Body of pancreas (tissue), 4 donors: ENCODE measurements at regions not wholly inside any gene's neighbourhood (a gene's known extent, or its start where the extent isn't known, plus 50 kb on each side); places are given as distances from the start of the nearest gene placed in this dataset.

Experiments used
- ATAC-seq: fragments of 150-250 bp; one replicate; pipeline ENCODE4 v1.9.1; 2016
- DNase-seq, 4 donors: peaks; one replicate each; pipeline ENCODE4 v3.0.0-alpha.2; 2019
- H3K27ac ChIP-seq, 4 donors: fragments of 200-600 bp; sonication (generic); 1 replicate in 3 of 4; 2 replicates in 1 of 4; pipeline versions ENCODE4 v1.5.1 to v1.6.1; 2016 to 2019; ENCODE audit warnings: mild to moderate bottlenecking in 1 of 4, mixed read lengths in 1 of 4, moderate library complexity in 1 of 4
- H3K27me3 ChIP-seq, 2 donors: fragments of 200-600 bp; sonication (generic); one replicate each; pipeline ENCODE4 v1.6.0; 2016; ENCODE audit warnings: mild to moderate bottlenecking in 1 of 2
- H3K36me3 ChIP-seq, 2 donors: fragments of 200-600 bp; sonication (generic); replicated peaks in 1 of 2; 2 replicates each; pipeline ENCODE4 v1.5.1; 2016; ENCODE audit warnings: low read depth in 2 of 2; ENCODE audit not compliant: insufficient read depth in 1 of 2
- H3K4me1 ChIP-seq: fragments of 200-600 bp; sonication (generic); one replicate; pipeline ENCODE4 v1.6.0; 2016
- H3K4me3 ChIP-seq, 2 donors: fragments of 200-600 bp; sonication (generic); 1 replicate in 1 of 2; 2 replicates in 1 of 2; pipeline ENCODE4 v1.5.1; 2016 to 2019
- H3K9me3 ChIP-seq, 3 donors: fragments of 200-600 bp; sonication (generic); 1 replicate in 2 of 3; 2 replicates in 1 of 3; pipeline ENCODE4 v1.5.1; 2016
- POLR2A ChIP-seq, 3 donors: fragments of 450-650 bp; IDR thresholded peaks; one replicate each; pipeline ENCODE4 v1.6.1; 2016; ENCODE audit warnings: antibody characterized with exemption in 3 of 3, mild to moderate bottlenecking in 2 of 3
- WGBS, 2 donors: methylation state at CpG; one replicate each; pipeline ENCODE4 v1.1.5; 2017; 5-methylcytosine and 5-hydroxymethylcytosine counted together
- intact Hi-C: fragments of 100-400 bp; cut with DNase I; formaldehyde crosslinking; loops from one replicate; pipeline ENCODE4 v1.15.1; 2023
- TF ChIP-seq, protein P1 (sequence below), 7 experiments: fragments of 450-650 bp in 4 of 7; fragments of 200-600 bp in 3 of 7; sonication (generic) in 3 of 7; IDR thresholded peaks; one replicate each; pipeline ENCODE4 v1.5.1; 2016 to 2019; ENCODE audit warnings: antibody characterized with exemption in 7 of 7

- intact Hi-C loops, result loop anchor here (10.0 kb wide), 1 partner anchor 326 kb away; the partner anchor contains the start of gene LHFPL6
- H3K27ac ChIP-seq, result no peak overlapping the region
- DNase-seq, result no peak
- ATAC-seq, result no peak
- H3K4me1 ChIP-seq, result peaks cover 34% of the 10 kb centered on the region
- no peaks in the 10 kb centered on the region for H3K9me3 ChIP-seq
- H3K27me3 ChIP-seq, result no peaks in the 10 kb centered on the region
- 70 to 83% methylated on average over 2 of the region's 2 CpGs for WGBS, 2 donors
- H3K4me3 ChIP-seq, result no peak overlapping the region
- TF ChIP-seq POLR2A (IDR thresholded peaks at IDR 0.05), result no peak
- TF ChIP-seq, protein P1, sequence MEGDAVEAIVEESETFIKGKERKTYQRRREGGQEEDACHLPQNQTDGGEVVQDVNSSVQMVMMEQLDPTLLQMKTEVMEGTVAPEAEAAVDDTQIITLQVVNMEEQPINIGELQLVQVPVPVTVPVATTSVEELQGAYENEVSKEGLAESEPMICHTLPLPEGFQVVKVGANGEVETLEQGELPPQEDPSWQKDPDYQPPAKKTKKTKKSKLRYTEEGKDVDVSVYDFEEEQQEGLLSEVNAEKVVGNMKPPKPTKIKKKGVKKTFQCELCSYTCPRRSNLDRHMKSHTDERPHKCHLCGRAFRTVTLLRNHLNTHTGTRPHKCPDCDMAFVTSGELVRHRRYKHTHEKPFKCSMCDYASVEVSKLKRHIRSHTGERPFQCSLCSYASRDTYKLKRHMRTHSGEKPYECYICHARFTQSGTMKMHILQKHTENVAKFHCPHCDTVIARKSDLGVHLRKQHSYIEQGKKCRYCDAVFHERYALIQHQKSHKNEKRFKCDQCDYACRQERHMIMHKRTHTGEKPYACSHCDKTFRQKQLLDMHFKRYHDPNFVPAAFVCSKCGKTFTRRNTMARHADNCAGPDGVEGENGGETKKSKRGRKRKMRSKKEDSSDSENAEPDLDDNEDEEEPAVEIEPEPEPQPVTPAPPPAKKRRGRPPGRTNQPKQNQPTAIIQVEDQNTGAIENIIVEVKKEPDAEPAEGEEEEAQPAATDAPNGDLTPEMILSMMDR (IDR thresholded peaks at IDR 0.05), result no peak
- H3K36me3 ChIP-seq, result no peaks in the 10 kb centered on the region
These were observed 240.8 kb downstream of the NHLRC3 start for GRCh38 chr13:39279077-39279476.

DNA sequence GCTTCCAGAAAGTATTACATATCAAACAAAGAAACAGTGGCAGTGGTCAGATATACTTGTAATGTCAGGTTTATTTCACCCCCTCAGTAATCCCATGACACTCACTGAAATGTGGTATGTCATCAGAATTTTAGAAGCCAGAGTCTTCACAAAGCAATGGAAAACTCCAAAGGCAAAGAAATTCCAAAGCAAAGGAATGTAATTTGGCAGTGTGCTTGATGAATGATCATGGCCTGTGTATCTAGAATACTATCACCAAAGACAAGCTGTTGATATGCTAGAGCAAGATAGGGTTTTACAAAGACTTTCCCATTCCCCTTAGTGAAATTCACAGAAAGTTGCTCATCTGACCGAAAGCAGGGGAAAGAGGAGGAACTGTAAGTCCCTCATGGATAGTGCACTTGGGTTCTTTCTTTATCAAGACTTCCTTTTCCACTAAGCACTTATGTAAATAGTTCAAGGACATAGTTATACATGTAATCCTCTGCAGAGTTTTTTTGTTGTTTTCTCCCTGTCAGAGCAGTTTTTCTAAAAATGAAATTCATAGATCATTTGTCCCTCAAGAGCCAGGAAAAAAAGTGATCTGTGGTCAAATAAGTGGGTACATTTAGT lies 243.4 kb downstream of the NHLRC3 start:
- Histone ChIP-seq H3K27ac (no peak overlapping the region), H3K9me3 (no peaks in the 10 kb centered on the region), H3K4me3 (no peak overlapping the region), H3K36me3 (no peaks in the 10 kb centered on the region), H3K27me3 (no peaks in the 10 kb centered on the region), H3K4me1 (peaks cover 28% of the 10 kb centered on the region)
- intact Hi-C loops, result no loop called here
- peak; percentile 45 for ATAC-seq
- WGBS, 2 donors, result 14 to 19% methylated on average over 1 of the region's 1 CpG
- TF ChIP-seq, protein P1 (IDR thresholded peaks at IDR 0.05), result no peak
- no peak for TF ChIP-seq POLR2A (IDR thresholded peaks at IDR 0.05)
- DNase-seq, result no peak

DNA sequence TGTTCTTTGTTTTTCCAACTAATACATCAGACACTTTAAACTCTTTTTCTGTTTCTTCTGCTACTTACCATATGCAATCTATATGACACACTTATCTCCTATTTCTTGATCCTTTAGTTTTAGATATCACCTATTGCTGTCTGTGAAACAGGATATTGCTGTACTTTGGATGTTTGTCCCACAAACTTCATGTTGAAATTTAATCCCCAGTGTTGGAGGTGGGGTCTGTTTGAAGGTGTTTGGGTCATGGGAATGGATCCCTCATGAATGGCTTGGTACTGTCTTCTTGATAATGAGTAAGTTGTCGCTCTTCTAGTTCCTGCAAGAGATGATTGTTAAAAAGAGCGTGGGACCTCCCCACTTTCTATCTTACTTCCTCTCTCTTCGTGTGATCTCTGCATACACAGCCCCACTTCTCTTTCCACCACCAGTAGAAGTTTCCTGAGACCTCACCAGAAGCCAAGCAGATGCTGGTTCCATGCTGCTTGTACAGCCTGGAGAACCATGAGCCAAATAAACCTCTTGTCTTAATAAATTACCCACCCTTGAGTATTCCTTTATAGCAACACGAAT lies 244.2 kb downstream of the NHLRC3 start:
- Histone ChIP-seq H3K27ac (peak overlapping the region in 2 of 4 donors; percentile 20 to 43), H3K4me1 (peaks cover 28% of the 10 kb centered on the region), H3K9me3 (no peaks in the 10 kb centered on the region), H3K36me3 (no peaks in the 10 kb centered on the region), H3K4me3 (no peak overlapping the region), H3K27me3 (no peaks in the 10 kb centered on the region)
- DNase-seq, result no peak
- no peak for ATAC-seq
- WGBS, 2 donors, result 53 to 64% methylated on average over 4 of the region's 4 CpGs
- intact Hi-C loops, result no loop called here
- TF ChIP-seq, protein P1 (IDR thresholded peaks at IDR 0.05), result no peak
- no peak for TF ChIP-seq POLR2A (IDR thresholded peaks at IDR 0.05)

DNA sequence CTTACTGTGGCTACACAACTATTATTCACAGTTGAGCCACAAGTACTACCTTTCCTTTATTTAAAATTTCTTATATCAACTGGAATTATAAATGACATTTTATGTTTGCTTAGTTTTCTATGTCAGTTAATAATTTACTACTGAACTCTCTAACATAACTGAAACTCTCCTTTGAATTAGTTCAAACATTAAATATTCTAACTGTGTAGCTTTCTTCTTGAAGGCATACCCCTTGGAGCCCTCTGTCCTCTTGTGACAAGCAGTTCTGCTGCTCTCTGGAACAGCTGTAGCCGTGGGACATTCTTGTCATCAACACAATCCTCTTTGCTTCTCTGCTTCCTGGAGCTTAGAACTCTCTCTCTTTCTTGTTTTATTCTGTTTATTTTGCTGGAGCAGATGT lies 244.8 kb downstream of the NHLRC3 start:
- DNase-seq (peak in 1 of 4 donors; percentile 10), ATAC-seq (peak; percentile 24)
- Histone ChIP-seq H3K27me3 (no peaks in the 10 kb centered on the region), H3K27ac (peak overlapping the region in 3 of 4 donors; percentile 20 to 43 (median 28)), H3K4me1 (peaks cover 28% of the 10 kb centered on the region), H3K36me3 (no peaks in the 10 kb centered on the region), H3K4me3 (no peak overlapping the region), H3K9me3 (no peaks in the 10 kb centered on the region)
- intact Hi-C loops, result no loop called here
- TF ChIP-seq, protein P1 (IDR thresholded peaks at IDR 0.05), result no peak
- TF ChIP-seq POLR2A (IDR thresholded peaks at IDR 0.05), result no peak
- 11 to 19% methylated on average over 1 of the region's 1 CpG for WGBS, 2 donors
